Effector memory CD4-positive, alpha-beta T cell (primary cell): ENCODE measurements at regions not wholly inside any gene's neighbourhood (a gene's known extent, or its start where the extent isn't known, plus 50 kb on each side); places are given as distances from the start of the nearest gene placed in this dataset.

Experiments
- DNase-seq, 3 donors: peaks; one replicate each; pipeline ENCODE4 v3.0.0-alpha.2; 2020
- H3K27ac ChIP-seq: 2 replicates; pipeline ENCODE4 v1.7.0; 2013; ENCODE audit warnings: mild to moderate bottlenecking, low read length, moderate library complexity; ENCODE audit not compliant: insufficient read depth, poor library complexity, severe bottlenecking
- H3K27me3 ChIP-seq: replicated peaks from 2 replicates; pipeline ENCODE4 v1.7.0; 2013; ENCODE audit warnings: mild to moderate bottlenecking, low read length; ENCODE audit not compliant: insufficient read depth, control insufficient read depth, poor library complexity, severe bottlenecking
- H3K36me3 ChIP-seq: 2 replicates; pipeline ENCODE4 v1.7.0; 2013; ENCODE audit warnings: mild to moderate bottlenecking, low read length, moderate library complexity; ENCODE audit not compliant: control insufficient read depth, insufficient read depth
- H3K4me1 ChIP-seq: 2 replicates; pipeline ENCODE4 v1.7.0; 2013; ENCODE audit warnings: low read length, mild to moderate bottlenecking; ENCODE audit not compliant: control insufficient read depth, insufficient read depth, poor library complexity, severe bottlenecking
- H3K4me3 ChIP-seq: 2 replicates; pipeline ENCODE4 v1.7.0; 2013; ENCODE audit warnings: low read length, low read depth, mild to moderate bottlenecking; ENCODE audit not compliant: insufficient read depth, poor library complexity, severe bottlenecking
- H3K9me3 ChIP-seq: 2 replicates; pipeline ENCODE4 v1.7.0; 2013; ENCODE audit warnings: mild to moderate bottlenecking, low read length, moderate library complexity; ENCODE audit not compliant: control insufficient read depth

DNA sequence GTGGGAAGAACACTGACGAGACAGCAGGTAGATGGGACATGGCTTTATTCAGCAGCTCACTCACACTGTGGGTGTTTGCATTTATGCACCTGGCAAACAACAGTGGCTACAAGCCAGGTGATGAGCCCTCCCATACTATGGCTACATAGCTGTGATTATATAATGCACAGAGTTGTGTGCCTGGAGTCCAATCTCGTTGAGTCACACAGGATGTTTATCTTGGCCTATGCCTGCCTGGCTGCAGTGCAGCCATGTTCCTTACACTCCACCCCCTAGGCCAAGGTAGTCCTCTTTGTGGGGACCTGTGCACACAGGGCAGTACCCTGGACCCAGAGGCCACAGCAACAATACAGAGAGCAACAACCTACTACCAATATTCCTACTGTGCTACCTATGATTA is 1643.8 kb downstream of the MRPL39 start:
- Histone ChIP-seq H3K4me3 (no peak overlapping the region), H3K27me3 (no peaks in the 10 kb centered on the region), H3K4me1 (no peaks in the 10 kb centered on the region), H3K27ac (no peak overlapping the region), H3K9me3 (no peaks in the 10 kb centered on the region), H3K36me3 (no peaks in the 10 kb centered on the region)
- DNase-seq = no peak

DNA sequence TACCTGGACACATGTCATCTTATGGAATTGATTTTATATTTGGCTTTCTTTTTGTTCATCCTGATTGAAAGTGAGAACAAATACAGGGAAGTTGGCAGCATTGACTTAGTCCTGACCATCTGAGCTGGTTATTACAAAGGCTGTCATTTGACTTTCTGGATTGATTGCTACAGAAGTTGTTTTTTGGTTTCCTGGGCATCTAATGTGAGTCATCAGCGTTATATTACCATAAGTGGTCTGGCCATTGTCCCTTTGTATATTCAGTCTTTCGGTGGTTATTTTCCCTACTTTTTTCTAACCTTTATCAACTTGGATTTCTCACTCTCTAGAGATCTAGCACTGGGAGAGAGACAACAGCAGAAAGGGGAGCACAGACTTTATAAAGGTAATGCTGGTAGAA is 1646.5 kb downstream of the MRPL39 start:
- DNase-seq = no peak
- H3K9me3 ChIP-seq = no peaks in the 10 kb centered on the region
- H3K36me3 ChIP-seq = no peaks in the 10 kb centered on the region
- H3K27ac ChIP-seq = no peak overlapping the region
- no peaks in the 10 kb centered on the region for H3K4me1 ChIP-seq
- no peaks in the 10 kb centered on the region for H3K27me3 ChIP-seq
- H3K4me3 ChIP-seq = no peak overlapping the region

DNA sequence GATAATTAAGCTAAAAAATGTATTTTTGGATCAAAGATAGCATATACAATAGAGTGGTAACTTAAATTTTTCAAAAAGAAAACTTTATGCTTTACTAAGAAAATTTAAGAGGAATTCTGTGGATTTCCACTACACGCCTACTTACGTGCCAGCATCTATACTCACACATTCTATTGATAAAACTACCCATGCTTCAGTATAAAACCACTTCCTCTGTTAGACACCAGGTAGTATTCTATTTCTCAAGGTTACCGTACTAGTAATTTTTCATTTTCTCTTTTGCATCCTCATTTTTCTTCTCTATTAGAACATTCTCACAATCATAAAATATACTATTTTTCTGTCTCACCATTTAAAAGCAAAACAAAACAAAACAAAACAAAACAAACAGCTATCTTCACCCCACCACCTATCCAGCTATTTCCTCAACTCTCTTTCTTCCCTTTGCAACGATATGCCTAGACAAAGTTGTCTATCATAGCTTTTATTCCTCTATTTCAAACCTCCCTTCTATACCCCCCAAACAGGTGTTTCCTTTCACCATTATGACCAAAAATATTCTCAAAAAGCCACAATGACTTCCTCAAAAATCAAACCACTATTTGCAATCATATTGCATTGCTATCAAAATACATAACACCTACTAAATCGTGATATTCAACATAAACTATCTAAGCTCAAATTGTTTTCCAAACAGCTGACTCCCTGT is 1652.0 kb downstream of the MRPL39 start:
- H3K36me3 ChIP-seq = no peaks in the 10 kb centered on the region
- no peak overlapping the region for H3K4me3 ChIP-seq
- no peak overlapping the region for H3K27ac ChIP-seq
- no peaks in the 10 kb centered on the region for H3K4me1 ChIP-seq
- DNase-seq = no peak
- no peaks in the 10 kb centered on the region for H3K9me3 ChIP-seq
- H3K27me3 ChIP-seq = no peaks in the 10 kb centered on the region

DNA sequence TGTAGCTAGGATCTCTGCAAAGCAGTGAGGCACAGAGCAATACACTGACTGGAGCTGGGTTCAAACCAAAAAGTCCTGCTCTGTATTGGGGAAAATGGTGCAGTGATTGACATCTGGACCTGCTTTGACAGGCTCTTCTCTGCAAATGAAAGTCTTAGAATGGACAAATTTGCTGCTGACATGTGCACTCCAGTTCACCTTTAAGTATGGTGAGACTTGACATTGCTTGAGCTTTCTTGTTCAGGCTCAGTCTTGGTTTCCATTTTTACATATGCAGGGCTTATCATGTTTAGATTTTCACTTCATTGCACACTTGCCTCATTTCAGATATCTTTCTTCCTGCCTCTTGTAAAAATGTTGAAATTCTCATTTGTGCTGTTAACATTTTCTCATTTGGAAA is 1655.0 kb downstream of the MRPL39 start:
- Histone ChIP-seq H3K4me3 (no peak overlapping the region), H3K36me3 (no peaks in the 10 kb centered on the region), H3K27me3 (no peaks in the 10 kb centered on the region), H3K9me3 (no peaks in the 10 kb centered on the region), H3K4me1 (no peaks in the 10 kb centered on the region), H3K27ac (no peak overlapping the region)
- DNase-seq = no peak

DNA sequence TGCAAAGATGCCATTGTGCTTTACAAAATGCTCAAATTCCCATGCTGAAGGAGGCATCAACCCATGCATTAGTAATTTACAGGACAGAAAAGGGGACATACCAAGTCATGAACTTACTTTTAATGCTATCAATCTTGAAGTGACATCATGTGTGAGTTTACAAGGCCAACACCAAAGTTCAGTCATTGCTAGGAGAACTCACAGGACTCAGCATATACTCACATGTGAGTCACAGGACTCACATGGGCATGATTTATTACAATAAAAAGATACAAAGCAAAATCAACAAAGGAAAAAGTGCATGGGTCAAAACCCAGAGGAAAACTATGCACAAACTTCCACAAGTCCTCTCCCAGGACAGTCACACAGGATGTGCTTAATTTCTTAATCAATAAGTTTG is 1656.0 kb downstream of the MRPL39 start:
- H3K27me3 ChIP-seq = no peaks in the 10 kb centered on the region
- no peak overlapping the region for H3K27ac ChIP-seq
- no peaks in the 10 kb centered on the region for H3K9me3 ChIP-seq
- H3K36me3 ChIP-seq = no peaks in the 10 kb centered on the region
- H3K4me1 ChIP-seq = no peaks in the 10 kb centered on the region
- no peak for DNase-seq
- H3K4me3 ChIP-seq = no peak overlapping the region

DNA sequence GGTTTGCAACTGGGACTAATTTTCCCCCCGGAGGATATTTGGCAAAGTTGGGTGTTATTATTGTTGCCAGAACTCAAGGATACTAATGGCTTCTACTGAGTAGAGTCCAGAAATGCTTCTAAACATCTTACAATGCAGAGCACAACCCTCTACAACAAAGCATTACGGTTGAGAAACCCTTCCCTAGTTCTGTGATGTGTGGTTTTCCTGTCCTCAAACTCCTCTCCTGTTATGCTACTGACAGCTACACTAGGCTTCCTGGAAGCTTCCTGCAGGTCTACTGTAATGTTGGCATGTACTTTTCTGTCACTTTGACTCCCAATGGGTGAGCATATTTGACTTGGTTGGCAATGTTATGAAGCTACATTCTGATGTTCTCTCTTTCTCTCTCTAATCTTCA is 1656.9 kb downstream of the MRPL39 start:
- Histone ChIP-seq H3K4me3 (no peak overlapping the region), H3K9me3 (no peaks in the 10 kb centered on the region), H3K36me3 (no peaks in the 10 kb centered on the region), H3K4me1 (no peaks in the 10 kb centered on the region), H3K27me3 (no peaks in the 10 kb centered on the region), H3K27ac (no peak overlapping the region)
- no peak for DNase-seq

DNA sequence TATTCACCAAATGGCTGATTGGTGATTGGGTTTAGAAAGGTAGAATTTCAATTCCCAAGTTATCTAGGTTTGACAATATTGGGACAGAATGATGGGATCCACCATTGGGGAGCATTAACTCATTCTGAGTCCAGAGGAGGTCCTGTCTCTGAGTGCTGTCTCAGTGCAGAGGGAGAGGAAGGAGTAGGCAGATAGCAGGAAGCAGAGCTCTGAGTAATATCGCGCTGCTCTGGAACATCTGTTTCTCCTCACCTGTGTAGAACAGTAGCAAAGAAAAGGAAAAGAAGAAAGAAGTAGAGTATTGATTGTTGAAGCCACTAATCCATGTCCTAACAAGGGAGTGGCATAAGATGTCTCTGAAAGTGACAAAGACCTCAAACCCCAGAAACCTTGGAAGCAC is 1657.8 kb downstream of the MRPL39 start:
- H3K27ac ChIP-seq = no peak overlapping the region
- no peaks in the 10 kb centered on the region for H3K4me1 ChIP-seq
- DNase-seq = no peak
- H3K36me3 ChIP-seq = no peaks in the 10 kb centered on the region
- no peaks in the 10 kb centered on the region for H3K27me3 ChIP-seq
- H3K4me3 ChIP-seq = no peak overlapping the region
- no peaks in the 10 kb centered on the region for H3K9me3 ChIP-seq

DNA sequence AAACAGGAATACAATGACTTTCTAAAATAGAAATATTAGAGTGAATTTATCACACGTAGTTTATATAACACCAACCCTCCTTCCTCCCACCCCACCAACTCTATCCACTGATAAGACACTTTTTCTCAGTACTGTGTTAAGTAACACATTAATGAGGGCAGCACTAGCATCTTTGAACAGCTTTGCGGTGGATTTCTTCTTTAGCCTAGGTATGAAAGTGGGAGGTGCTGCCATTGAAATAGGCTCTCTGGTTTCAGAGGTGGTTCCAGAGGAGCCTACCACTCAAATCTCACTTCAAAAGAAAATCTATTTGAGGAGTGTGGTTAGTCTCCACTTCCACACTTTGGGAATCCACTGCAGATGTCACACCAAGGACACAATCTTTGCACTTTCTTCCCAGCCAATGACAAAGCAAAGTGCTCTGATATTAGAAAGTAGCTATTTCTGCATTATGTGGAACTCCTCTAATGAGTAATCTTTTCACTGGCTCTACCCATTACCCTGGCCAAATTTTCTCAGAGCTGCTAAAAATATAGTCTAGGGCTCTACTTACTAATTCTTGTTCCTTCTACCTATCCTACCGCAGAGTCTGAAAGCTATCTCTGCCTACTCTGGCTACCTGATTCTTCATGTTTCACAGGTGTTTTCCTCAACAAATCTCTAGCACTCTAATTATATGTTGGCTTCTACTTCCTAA is 1667.8 kb downstream of the MRPL39 start:
- H3K9me3 ChIP-seq = no peaks in the 10 kb centered on the region
- H3K36me3 ChIP-seq = no peaks in the 10 kb centered on the region
- H3K4me1 ChIP-seq = no peaks in the 10 kb centered on the region

DNA sequence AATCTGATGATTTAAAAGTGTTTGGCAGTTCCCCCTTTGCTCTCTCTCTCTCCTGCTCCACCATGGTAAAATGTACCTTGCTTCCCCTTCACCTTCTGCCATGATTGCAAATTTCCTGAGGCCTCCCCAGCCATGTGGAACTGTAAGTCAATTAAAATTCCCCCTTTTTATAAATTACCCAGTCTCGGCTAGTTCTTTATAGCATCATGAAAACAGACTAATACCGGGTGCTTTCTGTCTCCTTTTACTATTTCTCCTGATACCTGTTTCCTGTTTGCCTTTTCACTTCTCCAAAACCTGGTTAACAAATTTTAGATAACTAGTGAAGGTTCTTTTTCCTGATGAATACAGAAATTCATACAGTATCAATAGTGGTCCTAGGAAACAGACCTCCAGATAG is 1670.3 kb downstream of the MRPL39 start:
- Histone ChIP-seq H3K9me3 (no peaks in the 10 kb centered on the region), H3K27me3 (no peaks in the 10 kb centered on the region), H3K4me3 (no peak overlapping the region), H3K4me1 (no peaks in the 10 kb centered on the region), H3K27ac (no peak overlapping the region), H3K36me3 (no peaks in the 10 kb centered on the region)
- no peak for DNase-seq

More for the DNA sequence above, 1667.8 kb downstream of the MRPL39 start:
- Histone ChIP-seq H3K4me3 (no peak overlapping the region), H3K27me3 (no peaks in the 10 kb centered on the region), H3K27ac (no peak overlapping the region)
- DNase-seq = no peak

DNA sequence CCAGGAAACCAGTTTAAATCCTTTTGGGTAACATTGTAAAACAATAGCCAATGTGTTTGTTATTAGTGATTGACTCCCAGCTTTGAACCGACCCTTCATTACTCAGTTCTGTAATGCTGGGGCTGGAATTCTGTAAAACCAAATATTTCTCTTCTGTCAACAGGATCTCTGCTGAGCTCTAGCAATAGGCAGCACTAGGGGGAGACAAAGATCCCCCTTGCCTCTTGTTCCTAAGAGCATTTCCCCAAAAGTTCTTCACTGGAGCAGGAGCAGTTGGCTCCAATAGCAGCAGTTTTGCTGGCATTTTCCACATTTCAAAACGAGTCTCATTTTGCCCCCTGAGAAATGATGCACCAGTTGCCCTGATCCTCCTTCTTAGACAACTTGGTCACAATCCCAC is 1671.1 kb downstream of the MRPL39 start:
- H3K4me1 ChIP-seq = no peaks in the 10 kb centered on the region
- H3K27me3 ChIP-seq = no peaks in the 10 kb centered on the region
- H3K36me3 ChIP-seq = no peaks in the 10 kb centered on the region
- H3K9me3 ChIP-seq = no peaks in the 10 kb centered on the region
- H3K27ac ChIP-seq = no peak overlapping the region
- DNase-seq = no peak
- H3K4me3 ChIP-seq = no peak overlapping the region
